Breast epithelium (tissue), 4 donors: ENCODE measurements at regions not wholly inside any gene's neighbourhood (a gene's known extent, or its start where the extent isn't known, plus 50 kb on each side); places are given as distances from the start of the nearest gene placed in this dataset.

Experiments used
- DNase-seq, 2 donors: peaks; one replicate each; pipeline ENCODE4 v3.0.0-alpha.2; 2019; ENCODE audit warnings: low spot score in 2 of 2
- H3K27ac ChIP-seq, 2 donors: fragments of 200-600 bp; sonication (generic) in 1 of 2; one replicate each; pipeline ENCODE4 v1.5.1; 2016 to 2019; ENCODE audit warnings: mild to moderate bottlenecking in 1 of 2
- H3K27me3 ChIP-seq, 2 donors: fragments of 200-600 bp; sonication (generic) in 1 of 2; one replicate each; pipeline versions ENCODE4 v1.5.1 to v1.6.0; 2017 to 2019; ENCODE audit warnings: control low read depth in 1 of 2, mild to moderate bottlenecking in 1 of 2
- H3K36me3 ChIP-seq: fragments of 200-600 bp; one replicate; pipeline ENCODE4 v1.5.1; 2019
- H3K4me1 ChIP-seq, 2 donors: fragments of 200-600 bp; sonication (generic); one replicate each; pipeline ENCODE4 v1.5.1; 2016 to 2019; ENCODE audit warnings: control low read depth in 1 of 2
- H3K4me3 ChIP-seq, 3 donors: fragments of 200-600 bp; sonication (generic); 1 replicate in 2 of 3; 2 replicates in 1 of 3; pipeline ENCODE4 v1.5.1; 2016 to 2019; ENCODE audit warnings: mild to moderate bottlenecking in 3 of 3, moderate library complexity in 2 of 3
- H3K9me3 ChIP-seq, 2 donors: fragments of 200-600 bp; sonication (generic) in 1 of 2; one replicate each; pipeline ENCODE4 v1.5.1; 2016 to 2019; ENCODE audit warnings: control low read depth in 1 of 2
- POLR2A ChIP-seq: fragments of 450-650 bp; IDR thresholded peaks from one replicate; pipeline ENCODE4 v1.6.1; 2016; ENCODE audit warnings: antibody characterized with exemption, mild to moderate bottlenecking, moderate library complexity
- POLR2AphosphoS5 ChIP-seq, 3 donors: sonication (generic); formaldehyde crosslinking; IDR thresholded peaks; one replicate each; pipeline ENCODE4 v1.6.1; 2017; ENCODE audit warnings: antibody characterized with exemption in 3 of 3
- intact Hi-C: fragments of 100-400 bp; cut with DNase I; formaldehyde crosslinking; loops from one replicate; pipeline ENCODE4 v1.15.1; 2023; ENCODE audit warnings: low total_unique reads
- TF ChIP-seq, protein P1 (sequence below), 3 donors: fragments of 450-650 bp; IDR thresholded peaks; one replicate each; pipeline ENCODE4 v1.5.1; 2016 to 2017; ENCODE audit warnings: antibody characterized with exemption in 3 of 3, mild to moderate bottlenecking in 3 of 3, moderate library complexity in 3 of 3

DNA sequence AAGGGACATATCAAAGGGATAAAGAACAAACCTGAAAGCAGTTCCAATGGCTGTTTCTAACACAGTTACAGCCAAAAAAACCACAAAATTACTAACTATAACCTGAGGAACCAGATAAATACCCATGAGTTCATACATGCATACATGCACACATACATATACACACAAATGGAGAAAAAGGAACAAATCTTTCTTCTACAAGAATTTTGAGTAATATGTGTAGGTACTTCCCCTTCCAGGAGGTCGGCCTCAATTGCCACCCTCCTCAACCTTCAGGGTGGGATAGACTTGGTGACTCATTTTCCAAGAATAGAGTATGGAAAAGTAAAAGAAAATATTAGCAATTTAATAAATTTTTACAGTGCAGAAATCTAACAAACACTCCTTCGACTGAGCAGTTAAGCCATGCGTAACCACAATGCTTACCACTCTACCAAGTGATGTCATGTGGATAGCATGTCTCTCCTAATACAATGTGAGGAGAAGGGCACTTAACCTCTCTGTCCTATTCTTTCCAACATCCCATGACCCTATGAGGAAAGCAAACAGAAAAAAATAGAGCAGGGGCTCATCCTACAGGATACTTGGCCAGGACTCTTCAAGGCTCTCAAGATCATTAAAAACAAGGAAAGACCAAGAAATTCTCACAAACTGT lies 243.0 kb upstream of the RUNX1 start:
- TF ChIP-seq, protein P1, sequence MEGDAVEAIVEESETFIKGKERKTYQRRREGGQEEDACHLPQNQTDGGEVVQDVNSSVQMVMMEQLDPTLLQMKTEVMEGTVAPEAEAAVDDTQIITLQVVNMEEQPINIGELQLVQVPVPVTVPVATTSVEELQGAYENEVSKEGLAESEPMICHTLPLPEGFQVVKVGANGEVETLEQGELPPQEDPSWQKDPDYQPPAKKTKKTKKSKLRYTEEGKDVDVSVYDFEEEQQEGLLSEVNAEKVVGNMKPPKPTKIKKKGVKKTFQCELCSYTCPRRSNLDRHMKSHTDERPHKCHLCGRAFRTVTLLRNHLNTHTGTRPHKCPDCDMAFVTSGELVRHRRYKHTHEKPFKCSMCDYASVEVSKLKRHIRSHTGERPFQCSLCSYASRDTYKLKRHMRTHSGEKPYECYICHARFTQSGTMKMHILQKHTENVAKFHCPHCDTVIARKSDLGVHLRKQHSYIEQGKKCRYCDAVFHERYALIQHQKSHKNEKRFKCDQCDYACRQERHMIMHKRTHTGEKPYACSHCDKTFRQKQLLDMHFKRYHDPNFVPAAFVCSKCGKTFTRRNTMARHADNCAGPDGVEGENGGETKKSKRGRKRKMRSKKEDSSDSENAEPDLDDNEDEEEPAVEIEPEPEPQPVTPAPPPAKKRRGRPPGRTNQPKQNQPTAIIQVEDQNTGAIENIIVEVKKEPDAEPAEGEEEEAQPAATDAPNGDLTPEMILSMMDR (IDR thresholded peaks at IDR 0.05), result no peak
- H3K27ac ChIP-seq, result no peak overlapping the region
- no peaks in the 10 kb centered on the region for H3K27me3 ChIP-seq
- peaks cover 2 to 3% of the 10 kb centered on the region in 2 donors for H3K9me3 ChIP-seq
- intact Hi-C loops, result no loop called here
- no peaks in the 10 kb centered on the region for H3K4me1 ChIP-seq
- H3K36me3 ChIP-seq, result no peaks in the 10 kb centered on the region
- DNase-seq, result no peak
- no peak overlapping the region for H3K4me3 ChIP-seq

DNA sequence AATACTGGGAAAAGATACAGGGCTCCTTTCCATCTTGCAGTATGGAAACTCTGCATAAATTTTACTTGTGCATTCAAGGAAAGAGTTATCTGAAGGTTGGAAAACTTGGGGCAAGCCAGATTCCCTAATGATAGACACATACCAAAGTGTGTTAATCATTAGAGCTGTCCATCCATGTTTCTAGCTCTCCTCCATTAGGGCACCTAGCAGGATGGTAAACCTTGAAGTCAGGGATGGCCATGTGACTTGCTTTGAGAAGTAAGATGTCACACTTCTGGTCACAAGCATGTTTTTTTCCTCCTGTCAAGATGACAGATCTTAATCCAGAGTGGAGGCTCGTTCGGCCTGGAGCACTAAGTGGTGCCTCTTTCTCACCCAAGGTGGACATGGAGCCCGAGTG lies 241.9 kb upstream of the RUNX1 start:
- no peaks in the 10 kb centered on the region for H3K36me3 ChIP-seq

DNA sequence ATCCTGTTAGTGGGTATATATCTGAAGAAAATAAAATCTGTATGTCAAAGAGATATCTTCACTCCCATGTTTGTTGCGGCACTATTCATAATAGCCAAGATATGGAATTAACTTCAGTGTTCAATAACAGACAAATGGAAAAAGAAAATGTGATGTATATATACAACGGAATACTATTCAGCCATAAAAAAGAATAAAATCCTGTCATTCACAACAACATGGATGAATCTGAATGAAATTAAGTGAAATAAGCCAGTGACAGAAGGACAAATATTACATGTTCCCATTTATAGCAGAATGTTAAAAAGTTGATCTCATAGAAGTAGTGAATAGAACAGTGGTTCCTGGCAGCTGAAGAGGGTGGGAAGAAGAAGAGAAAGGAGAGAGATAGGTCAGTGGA lies 239.1 kb upstream of the RUNX1 start:
- intact Hi-C loops, result loop anchor here (5.0 kb wide), 1 partner anchor 699 kb away; no protein-coding TSS in a partner anchor

More for the DNA sequence above, 241.9 kb upstream of the RUNX1 start:
- no peak overlapping the region for H3K4me3 ChIP-seq
- TF ChIP-seq, protein P1 (IDR thresholded peaks at IDR 0.05), result no peak
- TF ChIP-seq POLR2A (no peak), POLR2AphosphoS5 (IDR thresholded peaks at IDR 0.05) (no peak)
- no peak for DNase-seq
- H3K27ac ChIP-seq, result no peak overlapping the region
- no peaks in the 10 kb centered on the region for H3K27me3 ChIP-seq
- H3K9me3 ChIP-seq, result peaks cover 4 to 5% of the 10 kb centered on the region in 2 donors
- no peaks in the 10 kb centered on the region for H3K4me1 ChIP-seq
- intact Hi-C loops, result no loop called here

DNA sequence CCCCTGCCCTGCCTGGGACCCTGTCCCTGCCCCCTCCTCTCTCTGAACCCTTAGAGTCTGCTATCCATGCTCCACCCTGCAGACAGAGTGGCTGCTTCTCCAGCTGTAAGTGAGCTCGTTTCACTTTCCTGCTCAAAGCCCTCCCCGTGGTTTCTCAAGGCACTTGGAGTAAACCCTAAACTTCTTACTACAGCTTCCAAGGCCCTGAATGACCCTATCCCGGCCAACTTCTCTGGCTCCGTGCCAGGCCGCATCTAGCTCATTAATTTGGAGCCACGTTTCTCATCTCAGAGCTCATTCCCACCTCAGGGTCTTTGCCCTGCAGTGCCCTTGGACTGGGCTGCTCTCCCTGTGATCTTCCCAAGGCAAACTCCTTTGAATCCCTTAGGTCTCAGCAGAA lies 235.1 kb upstream of the RUNX1 start:
- TF ChIP-seq POLR2A (no peak), POLR2AphosphoS5 (IDR thresholded peaks at IDR 0.05) (no peak)
- TF ChIP-seq, protein P1 (IDR thresholded peaks at IDR 0.05), result no peak
- no peaks in the 10 kb centered on the region for H3K27me3 ChIP-seq
- H3K4me1 ChIP-seq, result no peaks in the 10 kb centered on the region
- no peak overlapping the region for H3K27ac ChIP-seq
- H3K9me3 ChIP-seq, result peaks cover 4 to 5% of the 10 kb centered on the region in 2 donors
- intact Hi-C loops, result no loop called here
- H3K36me3 ChIP-seq, result no peaks in the 10 kb centered on the region
- peak in 1 of 2 donors; percentile 29 for DNase-seq
- no peak overlapping the region for H3K4me3 ChIP-seq

More for the DNA sequence above, 239.1 kb upstream of the RUNX1 start:
- DNase-seq, result no peak
- no peak overlapping the region for H3K4me3 ChIP-seq
- peaks cover 4 to 5% of the 10 kb centered on the region in 2 donors for H3K9me3 ChIP-seq
- TF ChIP-seq POLR2A (no peak), POLR2AphosphoS5 (IDR thresholded peaks at IDR 0.05) (no peak)
- TF ChIP-seq, protein P1 (IDR thresholded peaks at IDR 0.05), result no peak
- no peaks in the 10 kb centered on the region for H3K4me1 ChIP-seq
- H3K27me3 ChIP-seq, result no peaks in the 10 kb centered on the region
- no peak overlapping the region for H3K27ac ChIP-seq
- no peaks in the 10 kb centered on the region for H3K36me3 ChIP-seq

DNA sequence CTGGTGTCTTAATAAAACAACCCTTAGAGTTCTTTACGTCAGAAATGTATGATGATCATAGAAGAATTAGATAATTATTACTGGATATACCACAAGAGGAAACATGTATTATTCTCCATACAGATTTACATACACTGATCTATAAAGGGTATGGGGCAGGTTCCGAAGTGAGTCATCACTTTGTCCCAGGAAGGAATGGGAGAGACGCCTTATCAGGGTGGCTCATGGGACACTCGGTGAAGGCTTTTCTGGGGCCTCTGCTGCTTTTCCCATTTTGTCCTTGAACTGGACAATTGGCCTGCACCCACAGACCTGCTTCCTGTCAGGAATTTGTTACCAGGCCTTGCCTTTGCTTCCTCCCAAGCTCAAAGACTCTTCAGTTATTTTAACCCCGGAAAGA lies 233.8 kb upstream of the RUNX1 start:
- H3K27ac ChIP-seq, result no peak overlapping the region
- DNase-seq, result no peak
- H3K4me3 ChIP-seq, result no peak overlapping the region
- TF ChIP-seq, protein P1 (IDR thresholded peaks at IDR 0.05), result no peak
- TF ChIP-seq POLR2AphosphoS5 (IDR thresholded peaks at IDR 0.05), result no peak
- no peak for TF ChIP-seq POLR2A
- H3K9me3 ChIP-seq, result peaks cover 4 to 5% of the 10 kb centered on the region in 2 donors
- intact Hi-C loops, result no loop called here
- H3K27me3 ChIP-seq, result no peaks in the 10 kb centered on the region
- no peaks in the 10 kb centered on the region for H3K4me1 ChIP-seq
- H3K36me3 ChIP-seq, result no peaks in the 10 kb centered on the region
